ENCODE measurements at regions not wholly inside any gene's neighbourhood (a gene's known extent, or its start where the extent isn't known, plus 50 kb on each side); places are given as distances from the start of the nearest gene placed in this dataset.
"Not testable (repeated sequence)": the region's sequence is repeated elsewhere in the genome, so short reads cannot be mapped to it uniquely, and the experiment has no call there.

GRCh38 chr7:27438881-27439589 lies 196.4 kb downstream of the EVX1 start:
- intact Hi-C loops (cut with DNase I): no loop called here
- DNase-seq (ENCODE audit: low spot score): no peak

- DNase-seq (ENCODE audit: low spot score): no peak
- intact Hi-C loops (cut with DNase I): no loop called here
These were observed 199.9 kb downstream of the EVX1 start for GRCh38 chr7:27442455-27442854.

- DNase-seq (ENCODE audit: low spot score); intact Hi-C loops (cut with DNase I): not testable (repeated sequence)
These were observed 206.4 kb downstream of the EVX1 start for GRCh38 chr7:27449046-27449445.

- intact Hi-C loops (cut with DNase I): no loop called here
- no peak for DNase-seq (ENCODE audit: low spot score)
These were observed 208.8 kb downstream of the HIBADH start for GRCh38 chr7:27453702-27454405.

GRCh38 chr7:27457120-27457519 lies 205.6 kb downstream of the HIBADH start:
- DNase-seq (ENCODE audit: low spot score); intact Hi-C loops (cut with DNase I): not testable (repeated sequence)

GRCh38 chr7:27457603-27458565 lies 204.8 kb downstream of the HIBADH start:
- DNase-seq (ENCODE audit: low spot score); intact Hi-C loops (cut with DNase I): not testable (repeated sequence)

GRCh38 chr7:27459021-27459730 lies 203.5 kb downstream of the HIBADH start:
- DNase-seq (ENCODE audit: low spot score): no peak
- intact Hi-C loops (cut with DNase I): no loop called here

GRCh38 chr7:27459731-27460053 lies 203.0 kb downstream of the HIBADH start:
- DNase-seq (ENCODE audit: low spot score): no peak
- intact Hi-C loops (cut with DNase I): no loop called here

GRCh38 chr7:27462575-27463270 lies 200.0 kb downstream of the HIBADH start:
- DNase-seq (ENCODE audit: low spot score): no peak
- intact Hi-C loops (cut with DNase I): no loop called here

- intact Hi-C loops (cut with DNase I): no loop called here
These were observed 197.7 kb downstream of the HIBADH start for GRCh38 chr7:27464970-27465369.

GRCh38 chr7:27466703-27467102 lies 196.0 kb downstream of the HIBADH start:
- intact Hi-C loops (cut with DNase I): no loop called here
- DNase-seq (ENCODE audit: low spot score): no peak

More at GRCh38 chr7:27464970-27465369, 197.7 kb downstream of the HIBADH start:
- DNase-seq (ENCODE audit: low spot score): no peak

- DNase-seq (ENCODE audit: low spot score): no peak
- intact Hi-C loops (cut with DNase I): no loop called here
These were observed 190.6 kb downstream of the HIBADH start for GRCh38 chr7:27472043-27472442.

Measured in posterior vena cava (tissue), 2 donors.